GM08714 (cell line): ENCODE measurements at regions not wholly inside any gene's neighbourhood (a gene's known extent, or its start where the extent isn't known, plus 50 kb on each side); places are given as distances from the start of the nearest gene placed in this dataset.

Experiments used
- H3K4me3 ChIP-seq: fragments of 200-500 bp; sonication (Bioruptor generic); 2 replicates; pipeline ENCODE4 v1.5.1; 2014; ENCODE audit warnings: mild to moderate bottlenecking, low read length, inconsistent platforms
- ZNF274 ChIP-seq: IDR thresholded peaks from 2 replicates; pipeline ENCODE4 v1.6.1; 2012; ENCODE audit warnings: mild to moderate bottlenecking, low read depth, low read length

DNA sequence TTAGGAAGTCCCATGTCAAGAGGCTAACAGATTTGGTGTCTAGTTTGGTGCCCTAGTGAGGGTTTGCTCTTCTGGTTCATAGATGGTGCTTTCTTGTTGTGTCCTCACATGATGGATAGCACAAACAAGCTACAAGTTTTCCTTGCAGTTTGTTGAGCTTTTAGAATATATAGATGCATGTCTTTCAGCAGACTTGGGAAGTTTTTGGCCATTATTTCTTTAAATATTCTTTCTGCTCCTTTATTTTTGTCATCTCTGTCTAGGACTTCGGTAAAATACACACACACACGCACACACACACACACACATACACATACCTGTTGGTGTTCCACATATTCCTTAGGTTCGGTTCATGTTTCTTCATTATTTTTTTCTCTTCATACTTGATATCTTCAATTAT lies 81.5 kb upstream of the TEX51 start:
- TF ChIP-seq ZNF274, result no peak

DNA sequence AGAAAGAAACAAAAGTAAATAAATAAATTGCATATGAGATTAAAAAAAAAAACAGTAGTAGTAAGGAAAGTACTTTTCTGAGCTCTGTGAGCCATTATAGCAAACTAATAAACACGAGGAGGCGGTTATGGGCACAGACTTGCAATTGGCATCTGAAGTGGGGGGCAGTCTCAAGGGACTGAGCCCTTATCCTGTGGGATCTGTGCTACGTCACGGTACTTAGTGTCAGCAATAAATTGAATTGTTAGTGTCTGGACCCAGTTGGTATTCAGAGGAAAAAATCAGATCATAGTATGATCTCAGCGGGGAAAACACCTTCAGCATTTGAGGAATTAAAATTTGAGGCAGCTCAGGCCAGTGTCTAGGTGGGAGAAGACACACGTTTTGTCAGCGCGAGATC lies 76.6 kb upstream of the TEX51 start:
- no peak overlapping the region for H3K4me3 ChIP-seq
- TF ChIP-seq ZNF274, result no peak

More for the DNA sequence above, 81.5 kb upstream of the TEX51 start:
- H3K4me3 ChIP-seq, result no peak overlapping the region

DNA sequence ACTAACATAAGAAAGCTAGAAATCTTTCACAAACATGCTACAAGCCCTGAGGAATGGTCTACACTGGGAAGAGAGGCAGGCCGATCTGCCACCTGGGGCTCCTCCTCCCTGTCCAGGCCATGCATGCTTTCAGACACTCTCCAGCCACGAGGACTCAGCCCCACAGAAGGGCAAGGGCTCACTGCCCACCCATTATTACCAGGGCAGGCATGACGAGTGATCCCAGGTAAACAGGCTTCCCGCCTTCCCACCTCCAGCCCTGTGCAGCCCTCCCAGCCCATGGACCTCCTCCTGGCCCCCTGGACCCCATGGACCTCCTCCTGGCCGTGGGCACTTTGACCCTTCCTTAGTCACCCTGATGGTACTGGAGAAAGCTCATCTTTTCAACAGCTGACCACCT lies 75.8 kb upstream of the TEX51 start:
- no peak for TF ChIP-seq ZNF274
- H3K4me3 ChIP-seq, result no peak overlapping the region

DNA sequence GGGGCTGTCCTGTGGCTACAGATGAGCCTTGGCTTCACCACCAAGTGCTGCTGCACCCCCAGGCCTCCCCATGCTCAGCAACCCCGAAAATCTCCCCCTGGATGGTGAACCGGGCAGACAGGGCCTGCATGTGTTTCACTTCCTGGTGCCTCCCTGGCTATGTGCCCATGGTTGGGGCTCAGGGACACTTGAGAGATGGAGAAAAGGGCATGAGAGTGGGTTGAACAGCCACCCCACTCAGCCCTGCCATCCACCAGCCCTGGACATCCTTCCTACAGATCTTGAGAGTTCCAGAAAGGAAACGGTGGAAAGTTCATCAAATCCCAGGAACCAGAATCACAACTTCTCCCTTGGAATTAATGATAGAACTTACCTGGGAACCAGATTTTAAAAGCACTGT lies 74.7 kb upstream of the TEX51 start:
- TF ChIP-seq ZNF274, result no peak

DNA sequence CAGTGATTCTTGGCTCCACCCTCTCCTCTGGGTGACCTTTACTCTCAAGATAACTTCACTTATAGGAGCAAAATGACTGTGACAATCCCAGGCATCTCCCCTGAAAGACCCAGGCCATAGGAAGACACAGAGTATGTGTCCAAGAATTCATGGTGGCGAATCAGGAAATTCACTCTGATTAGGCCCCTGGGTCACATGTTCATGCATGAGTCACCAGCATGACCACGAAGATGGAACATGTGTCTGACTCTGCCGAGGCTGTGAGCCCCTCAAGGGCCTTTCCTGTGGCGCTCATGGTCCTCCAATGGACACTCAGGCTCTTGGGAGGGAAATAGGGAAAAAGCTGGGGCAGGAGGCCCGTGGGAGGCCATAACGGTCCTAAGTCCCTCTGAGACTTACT lies 74.0 kb upstream of the TEX51 start:
- H3K4me3 ChIP-seq, result no peak overlapping the region
- TF ChIP-seq ZNF274, result no peak

More for the DNA sequence above, 74.7 kb upstream of the TEX51 start:
- no peak overlapping the region for H3K4me3 ChIP-seq

DNA sequence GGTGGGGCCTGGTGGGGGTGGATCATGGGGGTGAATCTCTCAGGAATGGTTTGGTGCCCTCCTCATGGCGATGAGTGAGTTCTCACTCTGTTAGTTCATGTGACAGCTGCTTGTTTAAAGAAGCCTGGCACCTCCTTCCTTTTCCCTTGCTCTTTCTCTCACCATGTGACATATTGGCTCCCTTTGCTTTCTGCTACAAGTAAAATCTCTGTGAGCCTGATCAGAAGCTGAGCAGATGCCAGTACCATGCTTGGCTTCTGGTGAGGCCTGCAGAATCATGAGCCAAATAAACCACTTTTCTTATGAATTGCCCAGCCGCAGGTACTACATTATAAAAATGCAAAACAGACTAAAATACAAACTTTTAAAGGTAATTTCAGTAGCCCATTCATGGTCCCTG lies 73.4 kb upstream of the TEX51 start:
- no peak for TF ChIP-seq ZNF274

DNA sequence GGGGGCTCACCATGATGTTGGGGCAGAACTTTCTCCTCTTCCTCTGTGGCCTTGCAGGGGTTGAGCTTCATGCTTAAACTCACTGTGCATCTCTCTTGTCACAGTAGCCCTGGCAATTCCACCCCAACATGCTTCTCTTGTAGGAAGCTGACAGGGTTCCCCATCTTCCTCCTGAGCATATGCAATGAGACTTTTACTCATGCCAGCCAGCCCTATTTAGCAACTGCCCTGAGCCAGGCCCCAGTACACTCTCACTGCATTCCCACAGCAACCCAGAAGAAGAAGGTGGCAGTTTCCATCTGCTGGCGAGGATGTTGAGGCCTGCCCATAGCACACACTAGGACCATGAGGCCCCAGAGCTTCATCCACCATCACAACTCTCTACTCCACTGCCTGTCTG lies 72.2 kb upstream of the TEX51 start:
- TF ChIP-seq ZNF274, result no peak
- H3K4me3 ChIP-seq, result no peak overlapping the region

More for the DNA sequence above, 73.4 kb upstream of the TEX51 start:
- no peak overlapping the region for H3K4me3 ChIP-seq

DNA sequence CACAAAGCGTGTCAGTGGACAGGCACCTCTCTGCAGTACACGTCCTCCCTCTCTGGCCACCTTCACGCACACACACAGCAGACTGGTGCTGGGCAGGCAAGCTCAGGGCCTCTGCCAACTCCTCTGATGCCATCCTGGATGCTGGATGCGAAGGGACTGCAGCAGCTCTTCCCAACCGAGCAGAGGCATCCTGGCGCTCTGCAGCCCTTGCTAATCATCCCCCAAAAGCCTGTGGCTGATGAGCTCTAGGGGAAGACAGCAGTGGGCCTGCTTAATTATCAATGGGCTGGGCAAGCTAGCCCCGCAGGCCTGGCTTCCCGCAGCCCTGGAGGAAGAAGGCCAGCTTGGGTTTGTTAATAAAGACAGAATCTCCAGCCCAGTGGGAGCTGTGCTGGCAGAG lies 71.3 kb upstream of the TEX51 start:
- TF ChIP-seq ZNF274, result no peak
- no peak overlapping the region for H3K4me3 ChIP-seq

DNA sequence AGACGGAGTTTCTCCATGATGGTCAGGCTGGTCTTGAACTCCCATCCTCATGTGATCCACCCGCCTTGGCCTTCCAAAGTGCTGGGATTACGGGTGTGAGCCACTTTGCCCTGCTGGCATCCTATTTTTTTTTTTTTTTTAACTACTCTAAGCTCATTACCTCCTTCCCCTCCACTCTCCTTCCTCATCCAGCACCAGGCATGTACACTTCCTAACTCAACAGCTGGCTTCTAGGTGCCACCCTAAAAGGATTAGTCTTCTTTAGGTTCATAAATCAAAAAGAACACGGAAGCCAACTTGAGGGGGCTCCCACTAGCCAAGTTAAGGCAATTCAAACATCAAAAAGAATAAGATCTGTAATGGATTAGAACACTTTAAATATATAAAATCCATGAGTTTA lies 70.6 kb upstream of the TEX51 start:
- H3K4me3 ChIP-seq, result no peak overlapping the region
- no peak for TF ChIP-seq ZNF274

DNA sequence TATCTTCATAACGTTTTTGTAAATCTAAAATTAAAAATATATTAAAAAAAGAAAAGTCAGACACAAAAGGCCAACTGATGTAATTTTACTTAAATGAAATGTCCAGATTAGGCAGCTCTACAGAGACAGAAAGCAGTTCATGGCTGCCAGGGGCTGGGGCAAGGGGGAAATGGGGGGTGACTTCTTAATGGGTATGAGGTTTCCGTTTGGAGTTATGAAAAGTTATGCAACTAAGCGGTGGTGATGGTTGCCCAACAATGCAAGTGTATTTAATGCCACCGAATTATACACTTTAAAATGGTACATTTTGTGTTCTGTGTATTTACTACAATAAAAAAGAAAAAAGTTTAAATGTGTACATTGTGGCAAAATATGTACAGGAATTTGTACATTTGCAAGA lies 70.2 kb upstream of the TEX51 start:
- no peak overlapping the region for H3K4me3 ChIP-seq
- TF ChIP-seq ZNF274, result no peak

DNA sequence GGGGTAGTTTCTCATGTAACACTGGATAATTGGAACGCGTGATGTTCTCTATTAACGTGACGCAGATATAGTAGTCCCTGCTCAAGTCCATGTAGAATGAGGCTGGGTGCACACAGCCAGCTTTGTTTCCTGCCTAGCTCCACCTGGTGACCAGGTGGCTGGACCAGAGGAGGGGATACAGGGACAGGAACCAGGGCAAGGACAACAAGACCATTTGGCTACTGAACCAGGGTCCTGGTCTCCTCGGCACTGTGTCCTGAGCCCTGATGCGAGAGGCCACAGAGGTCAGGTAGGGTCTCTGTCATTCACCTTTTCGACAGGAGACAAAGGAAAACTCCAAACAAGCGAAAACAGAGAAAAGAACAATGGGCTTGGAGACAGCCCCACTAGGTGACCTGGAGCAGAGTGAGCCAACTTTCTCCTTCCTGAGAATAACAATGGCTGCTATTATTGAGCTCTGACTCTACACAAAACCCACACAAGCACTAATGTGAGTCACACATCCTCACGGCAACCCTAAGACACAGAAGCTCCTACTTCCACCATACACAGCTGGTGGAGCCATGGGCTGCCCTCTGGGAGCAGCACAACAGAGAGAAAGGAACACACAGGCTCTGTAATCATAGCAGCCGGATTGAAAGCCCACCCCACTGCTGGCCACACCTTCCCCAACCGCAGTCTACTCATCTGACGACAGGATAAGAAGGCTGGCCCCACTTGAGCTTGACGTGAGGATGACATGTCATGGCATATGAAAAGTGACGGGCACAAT lies 67.3 kb upstream of the TEX51 start:
- TF ChIP-seq ZNF274, result no peak
- H3K4me3 ChIP-seq, result no peak overlapping the region

DNA sequence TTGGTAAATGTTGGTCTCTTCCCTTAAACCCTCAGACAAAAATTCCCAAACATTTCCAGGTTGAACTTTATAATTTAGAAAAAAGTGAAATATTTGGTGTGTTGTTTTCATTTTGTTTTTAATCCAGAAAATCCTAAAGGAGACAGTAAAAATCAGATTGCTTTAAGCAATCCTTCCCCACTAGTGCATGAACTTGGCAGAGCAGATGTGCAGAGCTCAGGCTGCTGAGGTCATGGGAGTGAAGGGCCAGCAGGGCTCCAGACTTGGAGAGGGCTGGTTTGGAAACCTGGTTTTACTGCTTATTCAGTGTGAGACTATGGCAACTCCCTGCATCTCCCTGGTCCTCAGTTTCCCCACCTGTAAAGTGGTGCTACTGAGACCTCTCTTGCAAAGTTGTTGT lies 66.7 kb upstream of the TEX51 start:
- TF ChIP-seq ZNF274, result no peak
- no peak overlapping the region for H3K4me3 ChIP-seq

DNA sequence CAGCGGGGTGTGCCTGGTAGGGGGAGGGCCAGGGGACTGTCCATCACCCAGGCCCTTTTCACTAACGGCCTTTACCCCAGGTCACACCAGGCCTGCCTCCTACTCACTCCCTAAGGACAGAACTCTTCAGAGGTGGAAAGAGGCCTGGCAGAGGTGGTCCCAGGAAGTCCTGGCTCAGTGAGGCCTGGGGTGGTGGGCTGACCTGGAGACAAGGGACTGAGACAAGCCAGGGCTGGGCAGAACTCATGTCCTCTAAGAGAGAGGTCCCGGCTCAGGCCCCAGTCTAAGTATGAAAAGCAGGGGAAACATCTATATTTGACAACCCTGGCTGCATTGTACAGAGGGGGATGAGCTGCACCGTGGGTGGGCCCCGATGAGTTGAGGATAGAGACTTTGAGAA lies 65.9 kb upstream of the TEX51 start:
- TF ChIP-seq ZNF274, result no peak
- no peak overlapping the region for H3K4me3 ChIP-seq

DNA sequence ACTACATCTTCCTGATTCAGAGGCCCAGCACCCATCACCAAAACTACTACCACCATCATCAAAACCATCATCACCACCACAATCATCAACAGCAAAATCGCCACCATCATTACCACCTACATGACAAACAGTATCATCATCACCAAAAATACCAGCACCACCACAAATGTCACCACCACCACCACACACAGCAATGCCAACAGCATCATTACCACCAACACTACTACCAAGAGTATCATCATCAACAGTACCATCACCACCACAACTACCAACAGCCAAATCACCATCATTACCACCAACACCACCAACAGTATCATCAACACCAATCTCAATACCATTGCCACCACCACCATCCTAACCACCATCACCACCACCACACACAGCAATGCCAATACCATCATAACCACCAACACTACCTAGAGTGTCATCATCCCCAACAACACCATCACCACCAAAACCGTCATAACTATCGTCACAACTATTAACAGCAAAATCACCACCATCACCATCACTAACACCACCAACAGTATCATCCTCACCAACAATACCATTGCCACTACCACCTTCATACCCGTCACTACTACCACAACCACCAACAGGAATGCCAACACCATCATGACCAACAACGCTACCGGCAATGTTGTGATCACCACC lies 64.6 kb upstream of the TEX51 start:
- no peak for TF ChIP-seq ZNF274
- H3K4me3 ChIP-seq, result no peak overlapping the region

DNA sequence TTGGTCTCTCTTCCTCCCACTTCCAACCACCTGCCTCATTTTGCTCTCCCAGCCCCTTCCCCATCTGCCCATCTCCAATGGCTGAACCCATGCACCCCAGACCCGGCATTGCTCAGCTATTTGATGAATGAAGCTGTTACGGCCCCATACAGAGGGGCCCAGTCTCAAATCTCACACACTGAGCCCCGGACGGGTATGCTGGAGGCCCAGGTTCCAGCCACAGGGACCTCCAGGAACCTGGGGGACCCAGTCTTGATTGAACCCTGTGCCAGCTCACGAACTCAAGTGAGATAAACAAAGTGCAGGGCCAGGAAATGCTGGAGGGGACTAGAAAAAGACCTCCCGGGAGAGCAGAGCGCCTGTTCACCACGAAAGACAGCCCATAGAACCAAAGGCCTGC lies 63.4 kb upstream of the TEX51 start:
- TF ChIP-seq ZNF274, result no peak
- no peak overlapping the region for H3K4me3 ChIP-seq

DNA sequence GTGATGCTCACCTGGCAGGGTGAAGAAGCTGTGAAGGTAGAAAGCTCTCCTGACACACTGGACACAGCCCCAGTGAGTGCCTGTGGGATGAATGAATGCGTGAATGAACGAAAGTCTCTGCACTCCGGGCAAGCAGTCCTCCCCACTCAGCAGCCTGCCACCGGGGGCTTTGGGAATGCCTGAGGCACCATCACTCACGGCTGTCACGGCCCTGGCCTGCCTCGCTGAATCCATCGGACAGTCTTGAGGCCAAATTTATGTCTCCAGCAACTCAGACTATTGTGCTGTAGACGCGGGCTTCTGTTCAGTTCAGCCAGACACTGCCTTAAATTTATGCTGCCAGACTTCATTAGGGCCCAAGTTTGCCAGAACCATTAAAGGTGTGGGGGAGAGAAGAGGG lies 62.9 kb upstream of the TEX51 start:
- TF ChIP-seq ZNF274, result no peak
- no peak overlapping the region for H3K4me3 ChIP-seq
